H9 (cell line): ENCODE measurements at regions not wholly inside any gene's neighbourhood (a gene's known extent, or its start where the extent isn't known, plus 50 kb on each side); places are given as distances from the start of the nearest gene placed in this dataset.
A peak's percentile ranks its signal among the peaks of the same experiment; 100 is the strongest.

Source experiments
- DNase-seq: peaks from one replicate; pipeline ENCODE4 v3.0.0-alpha.2; 2017
- H2AFZ ChIP-seq: one replicate; pipeline ENCODE4 v1.6.1; 2013; ENCODE audit warnings: mild to moderate bottlenecking, low read length, control low read depth, moderate library complexity
- H2AK5ac ChIP-seq: 2 replicates; pipeline ENCODE4 v1.6.1; 2013; ENCODE audit warnings: low read length, control low read depth, mixed read lengths; ENCODE audit not compliant: insufficient read length
- H2BK120ac ChIP-seq: one replicate; pipeline ENCODE4 v1.6.1; 2013; ENCODE audit warnings: low read depth, mild to moderate bottlenecking, low read length, control low read depth, inconsistent platforms; ENCODE audit not compliant: poor library complexity, severe bottlenecking
- H2BK12ac ChIP-seq: 2 replicates; pipeline ENCODE4 v1.6.1; 2013; ENCODE audit warnings: low read length, control low read depth, mixed read lengths, low read depth; ENCODE audit not compliant: insufficient read length
- H2BK15ac ChIP-seq: 2 replicates; pipeline ENCODE4 v1.6.1; 2013; ENCODE audit warnings: low read depth, low read length, control low read depth
- H2BK20ac ChIP-seq: one replicate; pipeline ENCODE4 v1.6.1; 2013; ENCODE audit warnings: low read depth, mild to moderate bottlenecking, low read length, control low read depth, inconsistent platforms; ENCODE audit not compliant: poor library complexity, severe bottlenecking
- H2BK5ac ChIP-seq: 2 replicates; pipeline ENCODE4 v1.6.1; 2013; ENCODE audit warnings: low read length, control low read depth, mixed read lengths; ENCODE audit not compliant: insufficient read length
- H3K14ac ChIP-seq: 2 replicates; pipeline ENCODE4 v1.6.1; 2013; ENCODE audit warnings: low read length, control low read depth; ENCODE audit not compliant: insufficient read depth
- H3K18ac ChIP-seq: 2 replicates; pipeline ENCODE4 v1.6.1; 2013; ENCODE audit warnings: low read depth, mild to moderate bottlenecking, mixed read lengths, low read length, control low read depth; ENCODE audit not compliant: insufficient read length
- H3K23ac ChIP-seq: 2 replicates; pipeline ENCODE4 v1.6.1; 2013; ENCODE audit warnings: low read length, control low read depth, mixed read lengths, low read depth; ENCODE audit not compliant: insufficient read length
- H3K23me2 ChIP-seq: 2 replicates; pipeline ENCODE4 v1.6.1; 2013; ENCODE audit warnings: low read depth, mild to moderate bottlenecking, mixed read lengths, low read length, control low read depth; ENCODE audit not compliant: insufficient read length, poor library complexity, severe bottlenecking
- H3K27ac ChIP-seq: 2 replicates; pipeline ENCODE4 v1.5.1; 2013; ENCODE audit warnings: low read length, control low read depth, mixed read lengths, low read depth; ENCODE audit not compliant: insufficient read length
- H3K27me3 ChIP-seq: 2 replicates; pipeline ENCODE4 v1.6.1; 2013; ENCODE audit warnings: low read length, control low read depth, inconsistent platforms; ENCODE audit not compliant: insufficient read depth
- H3K4ac ChIP-seq: 2 replicates; pipeline ENCODE4 v1.6.1; 2013; ENCODE audit warnings: low read depth, mild to moderate bottlenecking, control low read depth, inconsistent platforms, low read length, moderate library complexity
- H3K4me1 ChIP-seq: 2 replicates; pipeline ENCODE4 v1.6.1; 2013; ENCODE audit warnings: low read length, control low read depth, inconsistent platforms; ENCODE audit not compliant: insufficient read depth
- H3K4me2 ChIP-seq: 2 replicates; pipeline ENCODE4 v1.6.1; 2013; ENCODE audit warnings: low read length, control low read depth, mixed read lengths; ENCODE audit not compliant: insufficient read length, insufficient read depth
- H3K56ac ChIP-seq: 2 replicates; pipeline ENCODE4 v1.6.1; 2013; ENCODE audit warnings: low read depth, mild to moderate bottlenecking, mixed read lengths, low read length, control low read depth; ENCODE audit not compliant: insufficient read length
- H3K79me1 ChIP-seq: 2 replicates; pipeline ENCODE4 v1.6.1; 2013; ENCODE audit warnings: low read depth, mild to moderate bottlenecking, moderate library complexity, low read length, control low read depth, inconsistent platforms; ENCODE audit not compliant: insufficient read depth, poor library complexity, severe bottlenecking
- H3K79me2 ChIP-seq: 2 replicates; pipeline ENCODE4 v1.6.1; 2013; ENCODE audit warnings: low read length, control low read depth, inconsistent platforms; ENCODE audit not compliant: insufficient read depth
- H3K9ac ChIP-seq: 2 replicates; pipeline ENCODE4 v1.6.1; 2013; ENCODE audit warnings: low read length, control low read depth, mixed read lengths; ENCODE audit not compliant: insufficient read length; ENCODE audit errors: extremely low read depth
- H3K9me3 ChIP-seq: one replicate; pipeline ENCODE4 v1.6.1; 2013; ENCODE audit warnings: low read depth, low read length, inconsistent platforms; ENCODE audit not compliant: control insufficient read depth
- H3T11ph ChIP-seq: one replicate; pipeline ENCODE4 v1.6.1; 2013; ENCODE audit warnings: mild to moderate bottlenecking, low read length, control low read depth, inconsistent platforms
- H4K20me1 ChIP-seq: one replicate; pipeline ENCODE4 v1.6.1; 2013; ENCODE audit not compliant: control insufficient read depth, insufficient read length, insufficient read depth
- H4K5ac ChIP-seq: 2 replicates; pipeline ENCODE4 v1.6.1; 2013; ENCODE audit warnings: low read depth, mild to moderate bottlenecking, mixed read lengths, low read length, control low read depth; ENCODE audit not compliant: insufficient read length
- H4K8ac ChIP-seq: replicated peaks from 2 replicates; pipeline ENCODE4 v1.6.1; 2013; ENCODE audit warnings: low read length, control low read depth, mixed read lengths, low read depth; ENCODE audit not compliant: insufficient read length
- H4K91ac ChIP-seq: 2 replicates; pipeline ENCODE4 v1.6.1; 2013; ENCODE audit warnings: low read depth, mild to moderate bottlenecking, moderate library complexity, mixed read lengths, low read length, control low read depth; ENCODE audit not compliant: insufficient read length
- H3K27ac Mint-ChIP-seq, 3 experiments: 2 replicates in 2 of 3; 3 replicates in 1 of 3; pipeline ENCODE4 v1.8.0; 2020 to 2021; ENCODE audit warnings: mixed read lengths in 3 of 3, mild to moderate bottlenecking in 1 of 3, moderate library complexity in 1 of 3
- H3K27me3 Mint-ChIP-seq: 2 replicates; pipeline ENCODE4 v1.8.0; 2021; ENCODE audit warnings: low read depth, mild to moderate bottlenecking, moderate library complexity, mixed read lengths
- H3K36me3 Mint-ChIP-seq, 3 experiments: 2 replicates in 2 of 3; 3 replicates in 1 of 3; pipeline ENCODE4 v1.8.0; 2020 to 2021; ENCODE audit warnings: low read depth in 3 of 3, mixed read lengths in 3 of 3; ENCODE audit not compliant: insufficient read depth in 1 of 3
- H3K4me1 Mint-ChIP-seq, 2 experiments: 2 replicates each; pipeline ENCODE4 v1.8.0; 2020; ENCODE audit warnings: mixed read lengths in 2 of 2
- H3K4me3 Mint-ChIP-seq, 2 experiments: 2 replicates in 1 of 2; 3 replicates in 1 of 2; pipeline ENCODE4 v1.8.0; 2020 to 2021; ENCODE audit warnings: mild to moderate bottlenecking in 2 of 2, mixed read lengths in 2 of 2, moderate library complexity in 1 of 2
- H3K9me3 Mint-ChIP-seq, 2 experiments: 2 replicates in 1 of 2; 3 replicates in 1 of 2; pipeline ENCODE4 v1.8.0; 2020; ENCODE audit warnings: mild to moderate bottlenecking in 2 of 2, mixed read lengths in 2 of 2, moderate library complexity in 1 of 2
- CTCF ChIP-seq: fragments of 200-600 bp; sonication (generic); conservative IDR thresholded peaks from 3 replicates; pipeline ENCODE4 v1.8.0; 2021; ENCODE audit warnings: antibody characterized with exemption, mild to moderate bottlenecking
- WGBS: extraction: QIAGEN DNeasy Blood & Tissue Kit; methylation state at CpG from one replicate; pipeline ENCODE4 v1.1.7; 2013; ENCODE audit warnings: missing lambda C conversion rate, low lambda C conversion rate, mixed read lengths; ENCODE audit not compliant: insufficient read length; ENCODE audit errors: extremely low coverage; 5-methylcytosine and 5-hydroxymethylcytosine counted together

- no peak overlapping the region for H3K9ac ChIP-seq
- H3T11ph ChIP-seq, result no peak overlapping the region
- H4K20me1 ChIP-seq, result no peaks in the 10 kb centered on the region
- H3K23ac ChIP-seq, result no peak overlapping the region
- no peak overlapping the region for H3K4ac ChIP-seq
- H3K27ac ChIP-seq, result no peak overlapping the region
- DNase-seq, result peak; percentile 15
- H3K27me3 Mint-ChIP-seq, result peaks cover 2% of the 10 kb centered on the region
- H3K4me1 ChIP-seq, result no peaks in the 10 kb centered on the region
- no CpG with 5 or more reads among the region's 17 CpGs for WGBS
- H2BK120ac ChIP-seq, result no peak overlapping the region
- H2BK20ac ChIP-seq, result no peak overlapping the region
- H4K5ac ChIP-seq, result no peak overlapping the region
- H2BK15ac ChIP-seq, result no peak overlapping the region
- H3K27me3 ChIP-seq, result no peaks in the 10 kb centered on the region
- no peak overlapping the region for H4K8ac ChIP-seq
- no peak overlapping the region for H3K14ac ChIP-seq
- no peak overlapping the region for H3K18ac ChIP-seq
- H2BK12ac ChIP-seq, result no peak overlapping the region
- H2AK5ac ChIP-seq, result no peak overlapping the region
- no peak for TF ChIP-seq CTCF
- H3K9me3 ChIP-seq, result no peaks in the 10 kb centered on the region
- no peaks in the 10 kb centered on the region for H3K36me3 Mint-ChIP-seq
- H3K79me2 ChIP-seq, result no peaks in the 10 kb centered on the region
- H3K23me2 ChIP-seq, result no peaks in the 10 kb centered on the region
- no peak overlapping the region for H2BK5ac ChIP-seq
- H3K56ac ChIP-seq, result no peak overlapping the region
- no peaks in the 10 kb centered on the region for H3K4me1 Mint-ChIP-seq
- H3K79me1 ChIP-seq, result no peaks in the 10 kb centered on the region
- no peak overlapping the region for H2AFZ ChIP-seq
- peaks cover 0 to 5% of the 10 kb centered on the region in 2 experiments; a peak in 2 of 5 replicates for H3K9me3 Mint-ChIP-seq
- no peak overlapping the region for H3K4me2 ChIP-seq
- no peak overlapping the region for H3K27ac Mint-ChIP-seq
- no peak overlapping the region for H4K91ac ChIP-seq
- H3K4me3 Mint-ChIP-seq, result no peak overlapping the region
Measured at GRCh38 chr6:81263531-81264168, 488.8 kb downstream of the TENT5A start.
